ENCODE measurements at regions not wholly inside any gene's neighbourhood (a gene's known extent, or its start where the extent isn't known, plus 50 kb on each side); places are given as distances from the start of the nearest gene placed in this dataset.

GRCh38 chr3:174377684-174378083 lies 481.4 kb upstream of the NAALADL2 start:
- DNase-seq (no peak), ATAC-seq (no peak)
- Histone ChIP-seq H3K4me3 (no peak overlapping the region), H3K4me1 (no peaks in the 10 kb centered on the region), H3K36me3 (no peaks in the 10 kb centered on the region), H3K9me3 (no peaks in the 10 kb centered on the region), H3K27me3 (no peaks in the 10 kb centered on the region), H3K27ac (no peak overlapping the region)
- TF ChIP-seq, protein P1, sequence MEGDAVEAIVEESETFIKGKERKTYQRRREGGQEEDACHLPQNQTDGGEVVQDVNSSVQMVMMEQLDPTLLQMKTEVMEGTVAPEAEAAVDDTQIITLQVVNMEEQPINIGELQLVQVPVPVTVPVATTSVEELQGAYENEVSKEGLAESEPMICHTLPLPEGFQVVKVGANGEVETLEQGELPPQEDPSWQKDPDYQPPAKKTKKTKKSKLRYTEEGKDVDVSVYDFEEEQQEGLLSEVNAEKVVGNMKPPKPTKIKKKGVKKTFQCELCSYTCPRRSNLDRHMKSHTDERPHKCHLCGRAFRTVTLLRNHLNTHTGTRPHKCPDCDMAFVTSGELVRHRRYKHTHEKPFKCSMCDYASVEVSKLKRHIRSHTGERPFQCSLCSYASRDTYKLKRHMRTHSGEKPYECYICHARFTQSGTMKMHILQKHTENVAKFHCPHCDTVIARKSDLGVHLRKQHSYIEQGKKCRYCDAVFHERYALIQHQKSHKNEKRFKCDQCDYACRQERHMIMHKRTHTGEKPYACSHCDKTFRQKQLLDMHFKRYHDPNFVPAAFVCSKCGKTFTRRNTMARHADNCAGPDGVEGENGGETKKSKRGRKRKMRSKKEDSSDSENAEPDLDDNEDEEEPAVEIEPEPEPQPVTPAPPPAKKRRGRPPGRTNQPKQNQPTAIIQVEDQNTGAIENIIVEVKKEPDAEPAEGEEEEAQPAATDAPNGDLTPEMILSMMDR (IDR thresholded peaks at IDR 0.05) = no peak
- TF ChIP-seq POLR2A (IDR thresholded peaks at IDR 0.05) = no peak
- intact Hi-C loops (cut with DNase I) = no loop called here
- WGBS (ENCODE audit: insufficient coverage, low coverage, low lambda C conversion rate, missing lambda C conversion rate) = 94% methylated on average over 10 of the region's 13 CpGs

GRCh38 chr3:174382878-174383277 lies 476.3 kb upstream of the NAALADL2 start:
- no peak overlapping the region for H3K4me3 ChIP-seq
- H3K27ac ChIP-seq = no peak overlapping the region
- 50% methylated on average over 1 of the region's 1 CpG for WGBS (ENCODE audit: insufficient coverage, low coverage, low lambda C conversion rate, missing lambda C conversion rate)
- no peak for TF ChIP-seq POLR2A (IDR thresholded peaks at IDR 0.05)
- TF ChIP-seq, protein P1 (IDR thresholded peaks at IDR 0.05) = no peak
- DNase-seq = no peak
- no peaks in the 10 kb centered on the region for H3K9me3 ChIP-seq
- H3K36me3 ChIP-seq = no peaks in the 10 kb centered on the region
- H3K27me3 ChIP-seq = no peaks in the 10 kb centered on the region
- no peaks in the 10 kb centered on the region for H3K4me1 ChIP-seq
- ATAC-seq = no peak
- intact Hi-C loops (cut with DNase I) = no loop called here

- intact Hi-C loops (cut with DNase I) = no loop called here
- Histone ChIP-seq H3K27ac (no peak overlapping the region), H3K9me3 (no peaks in the 10 kb centered on the region), H3K4me3 (no peak overlapping the region), H3K27me3 (no peaks in the 10 kb centered on the region), H3K4me1 (no peaks in the 10 kb centered on the region), H3K36me3 (no peaks in the 10 kb centered on the region)
- WGBS (ENCODE audit: insufficient coverage, low coverage, low lambda C conversion rate, missing lambda C conversion rate) = 76% methylated on average over 1 of the region's 1 CpG
- ATAC-seq = no peak
- TF ChIP-seq, protein P1 (IDR thresholded peaks at IDR 0.05) = no peak
- TF ChIP-seq POLR2A (IDR thresholded peaks at IDR 0.05) = no peak
- DNase-seq = no peak
Observed at GRCh38 chr3:174387736-174388135, 471.4 kb upstream of the NAALADL2 start.

DNA sequence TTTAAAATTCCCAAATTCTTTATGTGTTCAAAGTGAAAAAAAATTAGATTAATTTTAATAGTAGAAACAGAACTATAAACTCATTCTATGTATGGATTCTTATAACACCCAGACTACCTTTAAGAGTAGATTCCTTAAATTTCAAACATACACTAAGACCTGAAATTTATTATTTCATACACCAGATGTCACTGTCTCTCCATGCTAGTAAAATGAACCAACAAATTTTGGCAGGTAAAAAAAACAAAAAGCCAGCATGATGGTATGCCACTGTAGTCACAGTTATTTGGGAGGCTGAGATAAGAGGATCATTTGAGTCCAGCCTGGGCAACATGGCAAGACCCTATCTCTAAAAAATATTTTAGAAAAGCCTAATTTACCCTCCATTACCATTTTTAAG lies 461.3 kb upstream of the NAALADL2 start:
- TF ChIP-seq, protein P1 (IDR thresholded peaks at IDR 0.05) = peak; percentile 60 to 66 (median 64)
- no peak for TF ChIP-seq POLR2A (IDR thresholded peaks at IDR 0.05)
- no peak overlapping the region for H3K4me3 ChIP-seq
- peak; percentile 65 to 81 (median 75) for ATAC-seq
- intact Hi-C loops (cut with DNase I) = no loop called here
- H3K27me3 ChIP-seq = no peaks in the 10 kb centered on the region
- no peaks in the 10 kb centered on the region for H3K36me3 ChIP-seq
- no peak for DNase-seq
- H3K9me3 ChIP-seq = no peaks in the 10 kb centered on the region
- H3K4me1 ChIP-seq = no peaks in the 10 kb centered on the region
- H3K27ac ChIP-seq = no peak overlapping the region

DNA sequence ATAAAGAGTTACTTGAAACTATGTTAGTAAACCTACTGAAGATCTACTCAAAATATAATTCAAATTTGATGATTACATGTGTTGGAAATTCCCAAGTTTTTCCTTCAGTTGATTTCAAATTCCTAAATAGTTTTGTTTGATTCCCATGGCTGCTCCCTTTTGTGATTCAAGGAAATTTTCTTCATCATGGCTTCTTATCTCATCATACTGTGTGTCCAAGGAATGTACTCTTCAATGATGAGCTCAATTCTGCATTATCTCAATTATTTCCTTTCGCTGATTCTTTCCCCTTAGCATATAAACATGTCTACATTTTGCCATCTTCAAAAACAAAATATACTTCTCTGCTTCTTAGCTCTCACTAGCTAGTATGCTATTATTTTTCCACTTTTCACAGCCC lies 460.4 kb upstream of the NAALADL2 start:
- H3K4me3 ChIP-seq = no peak overlapping the region
- H3K36me3 ChIP-seq = no peaks in the 10 kb centered on the region
- H3K27me3 ChIP-seq = no peaks in the 10 kb centered on the region
- no peak for TF ChIP-seq POLR2A (IDR thresholded peaks at IDR 0.05)
- TF ChIP-seq, protein P1 (IDR thresholded peaks at IDR 0.05) = no peak
- H3K9me3 ChIP-seq = no peaks in the 10 kb centered on the region
- H3K27ac ChIP-seq = no peak overlapping the region
- DNase-seq (no peak), ATAC-seq (no peak)
- 82% methylated on average over 1 of the region's 1 CpG for WGBS (ENCODE audit: insufficient coverage, low coverage, low lambda C conversion rate, missing lambda C conversion rate)
- intact Hi-C loops (cut with DNase I) = no loop called here
- H3K4me1 ChIP-seq = no peaks in the 10 kb centered on the region

Measured in right lobe of liver (tissue), 6 donors.